A673 (cell line): ENCODE measurements at regions not wholly inside any gene's neighbourhood (a gene's known extent, or its start where the extent isn't known, plus 50 kb on each side); places are given as distances from the start of the nearest gene placed in this dataset.

Source experiments
- BruUV-seq: library from RNA; stranded (reverse); fragments of 400-500 nt; replicated peaks from 2 replicates; lab custom pipeline; 2021; lab: Mats Ljungman, UMichigan
- CTCF ChIA-PET: fragments of 300-600 bp; sonication (Branson Sonifier 250); formaldehyde crosslinking; loops from one replicate; lab custom pipeline; 2022; ENCODE audit warnings: antibody characterized with exemption; lab: Charles Lee
- POLR2A ChIA-PET: fragments of 300-600 bp; sonication (Branson Sonifier 250); formaldehyde crosslinking; loops from one replicate; lab custom pipeline; 2022; ENCODE audit warnings: antibody characterized with exemption; ENCODE audit not compliant: low non-redundant PET; lab: Charles Lee
- DNase-seq: peaks from one replicate; pipeline ENCODE4 v3.0.0-alpha.2; 2015; ENCODE audit warnings: low spot score
- H3K27ac ChIP-seq: fragments of 200-600 bp; sonication (generic); 2 replicates; pipeline ENCODE4 v1.5.1; 2016; ENCODE audit warnings: mixed run types, low read depth, mild to moderate bottlenecking, mixed read lengths, antibody characterized with exemption, low read length; ENCODE audit not compliant: poor library complexity, severe bottlenecking
- H3K27me3 ChIP-seq: fragments of 200-600 bp; sonication (generic); replicated peaks from 2 replicates; pipeline ENCODE4 v1.6.1; 2017; ENCODE audit warnings: mixed run types, low read depth, mild to moderate bottlenecking, mixed read lengths, antibody characterized with exemption, low read length; ENCODE audit not compliant: insufficient read depth, poor library complexity
- H3K36me3 ChIP-seq: fragments of 200-600 bp; sonication (generic); 2 replicates; pipeline ENCODE4 v1.6.1; 2016; ENCODE audit warnings: mixed run types, mild to moderate bottlenecking, mixed read lengths, antibody characterized with exemption, low read length; ENCODE audit not compliant: insufficient read depth, poor library complexity, severe bottlenecking
- H3K4me1 ChIP-seq: fragments of 200-600 bp; sonication (generic); 2 replicates; pipeline ENCODE4 v1.6.1; 2017; ENCODE audit warnings: mixed run types, mild to moderate bottlenecking, mixed read lengths, antibody characterized with exemption, low read length; ENCODE audit not compliant: insufficient read depth, poor library complexity, severe bottlenecking
- H3K4me3 ChIP-seq: fragments of 200-600 bp; sonication (generic); 2 replicates; pipeline ENCODE4 v1.5.1; 2016; ENCODE audit warnings: low read depth, mixed run types, mild to moderate bottlenecking, mixed read lengths, low read length; ENCODE audit not compliant: poor library complexity, severe bottlenecking
- H3K9me3 ChIP-seq: fragments of 200-600 bp; sonication (generic); 2 replicates; pipeline ENCODE4 v1.6.1; 2016; ENCODE audit warnings: mixed run types, low read depth, mild to moderate bottlenecking, mixed read lengths, antibody characterized with exemption, low read length; ENCODE audit not compliant: poor library complexity, severe bottlenecking
- CTCF ChIP-seq: fragments of 300-800, 200-600 bp; sonication (generic); conservative IDR thresholded peaks from 2 replicates; pipeline ENCODE4 v1.5.1; 2017; ENCODE audit warnings: low read depth, mild to moderate bottlenecking, antibody characterized with exemption, low read length, moderate library complexity, mixed read lengths
- EZH2 ChIP-seq: fragments of 200-600 bp; sonication (generic); IDR thresholded peaks from 2 replicates; pipeline ENCODE4 v1.6.1; 2017; ENCODE audit warnings: borderline replicate concordance, low read depth, mild to moderate bottlenecking, mixed read lengths, antibody characterized with exemption, low read length; ENCODE audit not compliant: poor library complexity, severe bottlenecking
- intact Hi-C: fragments of 100-400 bp; cut with micrococcal nuclease; formaldehyde crosslinking; loops from one replicate; pipeline ENCODE4 v1.10.0; 2022; ENCODE audit not compliant: unreplicated experiment

GRCh38 chr17:63019138-63019873 is 53.3 kb downstream of the TANC2 start:
- no peaks in the 10 kb centered on the region for H3K9me3 ChIP-seq
- DNase-seq, result no peak
- ChIA-PET POLR2A (no interaction called here), CTCF (no interaction called here)
- H3K36me3 ChIP-seq, result no peaks in the 10 kb centered on the region
- TF ChIP-seq EZH2, result no peak
- TF ChIP-seq CTCF, result no peak
- no peaks in the 10 kb centered on the region for H3K27me3 ChIP-seq
- no peaks in the 10 kb centered on the region for H3K4me1 ChIP-seq
- H3K27ac ChIP-seq, result no peak overlapping the region
- intact Hi-C loops, result no loop called here
- no TSS peak for BruUV-seq
- no peak overlapping the region for H3K4me3 ChIP-seq

GRCh38 chr17:63022567-63022966 is 56.5 kb downstream of the TANC2 start:
- DNase-seq, result no peak
- ChIA-PET POLR2A (interaction anchor here (0.7 kb wide), 1 partner anchor 20 kb away, joined by 5 read pairs; no protein-coding TSS in a partner anchor), CTCF (no interaction called here)
- H3K27me3 ChIP-seq, result no peaks in the 10 kb centered on the region
- no peaks in the 10 kb centered on the region for H3K36me3 ChIP-seq
- TF ChIP-seq CTCF (no peak), EZH2 (no peak)
- no peak overlapping the region for H3K4me3 ChIP-seq
- no peaks in the 10 kb centered on the region for H3K4me1 ChIP-seq
- intact Hi-C loops, result no loop called here
- no peak overlapping the region for H3K27ac ChIP-seq
- no peaks in the 10 kb centered on the region for H3K9me3 ChIP-seq
- BruUV-seq, result no TSS peak

- no TSS peak for BruUV-seq
- DNase-seq, result no peak
- POLR2A ChIA-PET, result no interaction called here
- Histone ChIP-seq H3K4me1 (no peaks in the 10 kb centered on the region), H3K36me3 (no peaks in the 10 kb centered on the region), H3K27ac (no peak overlapping the region), H3K4me3 (no peak overlapping the region), H3K9me3 (no peaks in the 10 kb centered on the region), H3K27me3 (no peaks in the 10 kb centered on the region)
- TF ChIP-seq CTCF (no peak), EZH2 (no peak)
- CTCF ChIA-PET, result no interaction called here
- intact Hi-C loops, result no loop called here
Observed at GRCh38 chr17:63023049-63023448, 57.0 kb downstream of the TANC2 start.
